Naive B cell (primary cell): ENCODE measurements at regions not wholly inside any gene's neighbourhood (a gene's known extent, or its start where the extent isn't known, plus 50 kb on each side); places are given as distances from the start of the nearest gene placed in this dataset.

Experiments used
- ATAC-seq, 2 donors: fragments of 150-1000 bp; cut with Tn5 transposase; 2 replicates each; pipeline ENCODE4 v1.10.0; 2021; ENCODE audit warnings: low read depth in 2 of 2, mild to moderate bottlenecking in 2 of 2, moderate library complexity in 2 of 2
- DNase-seq: peaks from one replicate; pipeline ENCODE4 v3.0.0; 2022
- H3K27ac Mint-ChIP-seq, 6 donors: one replicate each; pipeline ENCODE4 v1.8.0; 2020 to 2022; ENCODE audit warnings: mild to moderate bottlenecking in 6 of 6, mixed read lengths in 6 of 6, moderate library complexity in 5 of 6, inconsistent platforms in 2 of 6
- H3K27me3 Mint-ChIP-seq, 3 donors: one replicate each; pipeline ENCODE4 v1.8.0; 2021 to 2022; ENCODE audit warnings: mixed read lengths in 3 of 3, mild to moderate bottlenecking in 1 of 3
- H3K36me3 Mint-ChIP-seq, 2 donors: one replicate each; pipeline ENCODE4 v1.8.0; 2020 to 2022; ENCODE audit warnings: mixed read lengths in 2 of 2, inconsistent platforms in 1 of 2, mild to moderate bottlenecking in 1 of 2
- H3K4me1 Mint-ChIP-seq, 3 donors: one replicate each; pipeline ENCODE4 v1.8.0; 2020 to 2022; ENCODE audit warnings: mixed read lengths in 3 of 3, inconsistent platforms in 1 of 3, mild to moderate bottlenecking in 1 of 3, moderate library complexity in 1 of 3
- H3K4me3 Mint-ChIP-seq, 8 donors: one replicate each; pipeline ENCODE4 v1.8.0; 2020 to 2022; ENCODE audit warnings: mild to moderate bottlenecking in 8 of 8, mixed read lengths in 8 of 8, moderate library complexity in 8 of 8, inconsistent platforms in 2 of 8
- H3K9me3 Mint-ChIP-seq, 7 donors: one replicate each; pipeline ENCODE4 v1.8.0; 2020 to 2022; ENCODE audit warnings: mixed read lengths in 7 of 7, mild to moderate bottlenecking in 5 of 7, inconsistent platforms in 2 of 7, moderate library complexity in 1 of 7

DNA sequence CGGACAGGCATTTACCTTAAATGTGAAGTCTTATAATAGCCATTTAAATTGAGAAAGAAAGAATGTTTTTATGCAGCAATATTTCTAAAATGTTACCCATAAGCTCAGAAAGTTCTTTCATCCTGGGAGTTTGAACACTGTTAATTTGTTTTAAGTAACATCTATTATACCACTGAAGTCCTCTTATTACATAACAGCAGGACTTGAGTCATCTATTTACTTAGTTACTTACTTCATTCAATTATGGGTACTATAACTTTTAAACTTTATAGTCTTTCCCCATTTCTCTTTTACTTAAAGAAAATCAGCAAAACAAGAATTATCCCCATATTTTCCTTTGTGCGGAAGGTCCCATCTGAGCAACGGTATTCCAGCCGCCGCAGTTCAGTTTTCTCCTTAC is 473.1 kb downstream of the ETNK1 start:
- no peak overlapping the region for H3K27ac Mint-ChIP-seq
- ATAC-seq (no peak), DNase-seq (no peak)
- H3K27me3 Mint-ChIP-seq: no peaks in the 10 kb centered on the region
- no peaks in the 10 kb centered on the region for H3K36me3 Mint-ChIP-seq
- no peaks in the 10 kb centered on the region for H3K4me1 Mint-ChIP-seq
- no peaks in the 10 kb centered on the region for H3K9me3 Mint-ChIP-seq
- H3K4me3 Mint-ChIP-seq: no peak overlapping the region

DNA sequence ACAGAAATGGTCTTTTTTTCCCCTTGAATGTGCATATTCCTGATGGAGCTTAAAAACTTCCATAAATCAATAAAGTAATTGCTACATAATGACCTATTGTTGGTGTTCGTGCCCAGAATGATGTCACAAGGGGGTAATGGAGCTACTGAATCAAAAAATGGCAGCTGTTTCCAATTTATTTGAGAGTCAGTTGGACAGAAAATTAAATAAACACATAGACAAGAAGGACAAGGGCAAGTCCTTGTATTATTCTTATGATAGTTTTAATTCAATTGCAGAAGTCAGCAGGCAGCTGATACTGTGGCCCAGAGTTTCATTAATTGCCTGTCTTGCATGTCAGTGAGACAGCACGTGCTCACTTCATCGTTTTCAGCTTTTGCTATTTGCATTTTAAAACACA is 473.5 kb downstream of the ETNK1 start:
- Mint-ChIP-seq H3K4me3 (no peak overlapping the region), H3K4me1 (no peaks in the 10 kb centered on the region), H3K27me3 (no peaks in the 10 kb centered on the region), H3K9me3 (no peaks in the 10 kb centered on the region), H3K36me3 (no peaks in the 10 kb centered on the region), H3K27ac (no peak overlapping the region)
- no peak for ATAC-seq
- no peak for DNase-seq

DNA sequence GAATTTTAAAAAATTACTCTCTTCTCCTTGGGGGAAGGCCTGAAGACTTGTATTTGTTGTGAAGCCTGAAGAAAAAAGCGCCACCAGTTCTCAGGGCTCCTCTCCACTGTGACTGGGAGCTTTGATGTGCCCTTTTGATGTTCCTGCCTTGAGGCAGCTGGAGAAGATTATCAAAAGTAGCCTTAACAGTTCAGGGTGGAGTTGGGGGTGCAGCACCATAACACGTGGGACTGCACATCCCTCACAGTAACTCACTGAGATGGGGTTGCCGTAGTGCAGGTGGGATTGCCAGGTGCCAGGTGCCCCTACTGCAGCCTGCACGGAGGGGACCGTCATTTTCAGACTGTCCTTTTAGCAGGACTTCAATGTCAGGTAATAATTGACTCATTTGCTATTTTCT is 474.1 kb downstream of the ETNK1 start:
- no peaks in the 10 kb centered on the region for H3K27me3 Mint-ChIP-seq
- no peak overlapping the region for H3K4me3 Mint-ChIP-seq
- H3K27ac Mint-ChIP-seq: no peak overlapping the region
- ATAC-seq (no peak), DNase-seq (no peak)
- no peaks in the 10 kb centered on the region for H3K4me1 Mint-ChIP-seq
- no peaks in the 10 kb centered on the region for H3K9me3 Mint-ChIP-seq
- no peaks in the 10 kb centered on the region for H3K36me3 Mint-ChIP-seq

DNA sequence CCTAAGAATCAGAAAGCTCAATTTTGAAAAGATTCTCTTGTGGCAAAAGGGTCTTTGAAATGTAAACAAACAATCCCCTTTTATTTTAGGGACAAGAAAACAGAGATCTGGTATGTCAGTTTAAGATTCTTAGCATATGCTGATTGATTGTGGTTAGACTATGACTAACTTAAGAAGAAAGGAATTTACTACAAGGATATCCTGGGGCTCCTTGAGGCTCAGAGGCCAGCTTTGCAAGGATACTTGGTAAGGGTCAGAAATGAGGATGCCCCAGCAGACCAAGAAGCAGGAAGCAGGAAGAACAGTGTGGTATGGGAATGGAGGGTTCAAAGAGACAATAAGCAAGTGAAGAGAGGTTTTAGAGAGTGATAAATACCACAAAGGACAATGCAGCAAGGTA is 474.6 kb downstream of the ETNK1 start:
- DNase-seq (no peak), ATAC-seq (no peak)
- Mint-ChIP-seq H3K4me3 (no peak overlapping the region), H3K4me1 (no peaks in the 10 kb centered on the region), H3K27ac (no peak overlapping the region), H3K27me3 (no peaks in the 10 kb centered on the region), H3K36me3 (no peaks in the 10 kb centered on the region), H3K9me3 (no peaks in the 10 kb centered on the region)

DNA sequence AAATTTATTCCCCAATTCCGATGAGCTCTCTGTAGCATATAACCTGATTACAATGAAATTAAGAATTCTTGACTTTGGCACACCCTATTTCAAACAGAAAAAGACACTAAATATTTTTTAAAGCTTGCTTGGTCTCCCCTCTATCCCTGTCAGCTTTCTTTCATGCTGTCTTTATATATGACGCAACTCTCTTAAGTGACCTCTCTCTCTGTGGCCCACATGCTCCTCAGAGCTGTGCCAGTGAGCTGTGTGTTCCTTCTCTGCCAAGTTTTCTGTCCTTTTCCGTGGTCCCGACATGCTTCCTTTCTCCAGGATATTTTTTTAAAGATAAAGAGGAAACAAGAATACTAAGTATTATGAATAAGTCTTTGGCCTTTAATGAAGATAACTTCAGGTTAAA is 484.0 kb downstream of the ETNK1 start:
- Mint-ChIP-seq H3K27ac (no peak overlapping the region), H3K27me3 (no peaks in the 10 kb centered on the region), H3K9me3 (peaks cover 0 to 8% (median 0%) of the 10 kb centered on the region in 7 donors), H3K4me3 (no peak overlapping the region), H3K36me3 (no peaks in the 10 kb centered on the region), H3K4me1 (no peaks in the 10 kb centered on the region)
- DNase-seq: no peak
- ATAC-seq: no peak

DNA sequence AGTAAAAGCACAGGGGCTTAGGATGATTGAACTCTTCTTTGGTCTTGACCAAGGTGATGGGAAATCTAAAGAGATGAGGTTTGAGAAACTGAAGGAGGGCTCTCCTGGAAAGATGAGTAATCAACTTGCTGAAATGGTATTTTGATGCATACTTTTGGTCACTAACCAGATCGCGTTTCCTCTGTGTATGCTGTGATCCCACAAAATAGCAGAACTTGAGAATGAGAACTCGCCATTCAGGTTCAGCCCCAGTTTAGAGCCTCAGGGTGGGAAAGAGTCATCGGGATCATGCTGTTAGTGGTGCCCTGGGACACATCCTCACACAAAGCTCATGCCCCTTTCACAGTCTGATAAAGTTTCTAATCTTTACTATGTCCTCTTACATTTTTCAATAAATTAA is 488.8 kb downstream of the ETNK1 start:
- ATAC-seq: no peak
- H3K4me1 Mint-ChIP-seq: no peaks in the 10 kb centered on the region
- no peaks in the 10 kb centered on the region for H3K27me3 Mint-ChIP-seq

DNA sequence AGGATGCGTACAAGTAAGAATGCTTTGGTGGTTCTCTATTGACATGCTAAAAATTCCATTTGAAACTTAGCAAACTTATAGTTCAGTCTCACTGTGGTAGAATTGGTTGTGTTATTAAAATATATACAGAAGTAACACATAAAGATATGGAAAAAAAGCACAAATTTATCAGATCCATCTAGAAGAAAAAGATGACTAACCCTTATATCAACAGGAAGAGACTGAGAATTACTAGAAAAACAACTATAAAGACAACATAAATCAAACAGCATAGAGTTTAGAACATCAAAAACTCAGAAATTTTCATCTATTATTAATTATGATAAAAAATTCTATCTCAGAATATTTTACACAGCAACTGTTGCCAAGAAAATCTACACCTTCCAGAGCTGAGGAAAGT is 491.0 kb downstream of the ETNK1 start:
- DNase-seq (no peak), ATAC-seq (no peak)
- Mint-ChIP-seq H3K4me1 (no peaks in the 10 kb centered on the region), H3K27ac (no peak overlapping the region), H3K36me3 (no peaks in the 10 kb centered on the region), H3K27me3 (no peaks in the 10 kb centered on the region), H3K9me3 (peaks cover 0 to 4% (median 0%) of the 10 kb centered on the region in 7 donors), H3K4me3 (no peak overlapping the region)

More for the DNA sequence above, 488.8 kb downstream of the ETNK1 start:
- no peak for DNase-seq
- no peak overlapping the region for H3K27ac Mint-ChIP-seq
- H3K36me3 Mint-ChIP-seq: no peaks in the 10 kb centered on the region
- no peak overlapping the region for H3K4me3 Mint-ChIP-seq
- peaks cover 0 to 4% (median 0%) of the 10 kb centered on the region in 7 donors for H3K9me3 Mint-ChIP-seq

DNA sequence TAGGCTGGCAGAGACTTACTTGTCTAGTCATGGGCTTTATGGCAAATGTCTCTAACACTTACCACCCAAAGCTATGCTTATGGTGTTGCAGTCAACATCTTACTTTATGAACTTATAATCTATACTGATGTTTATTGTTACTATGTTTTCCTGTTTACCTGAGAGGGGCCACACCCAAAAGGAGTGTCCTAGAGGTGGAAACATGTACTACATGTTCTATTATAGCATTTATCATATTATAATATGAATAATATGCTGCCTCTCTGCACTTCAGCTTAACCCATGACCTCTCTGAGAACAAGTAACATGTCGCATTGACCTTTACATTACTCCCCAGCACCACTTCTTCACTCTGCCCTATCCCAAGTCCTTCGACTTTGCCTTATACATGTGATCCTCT is 501.8 kb downstream of the ETNK1 start:
- no peak overlapping the region for H3K4me3 Mint-ChIP-seq
- ATAC-seq (no peak), DNase-seq (no peak)
- H3K9me3 Mint-ChIP-seq: peaks cover 0 to 9% (median 0%) of the 10 kb centered on the region in 7 donors
- peaks cover 0 to under 1% (median 0%) of the 10 kb centered on the region in 3 donors for H3K27me3 Mint-ChIP-seq
- no peaks in the 10 kb centered on the region for H3K4me1 Mint-ChIP-seq
- no peaks in the 10 kb centered on the region for H3K36me3 Mint-ChIP-seq
- no peak overlapping the region for H3K27ac Mint-ChIP-seq

DNA sequence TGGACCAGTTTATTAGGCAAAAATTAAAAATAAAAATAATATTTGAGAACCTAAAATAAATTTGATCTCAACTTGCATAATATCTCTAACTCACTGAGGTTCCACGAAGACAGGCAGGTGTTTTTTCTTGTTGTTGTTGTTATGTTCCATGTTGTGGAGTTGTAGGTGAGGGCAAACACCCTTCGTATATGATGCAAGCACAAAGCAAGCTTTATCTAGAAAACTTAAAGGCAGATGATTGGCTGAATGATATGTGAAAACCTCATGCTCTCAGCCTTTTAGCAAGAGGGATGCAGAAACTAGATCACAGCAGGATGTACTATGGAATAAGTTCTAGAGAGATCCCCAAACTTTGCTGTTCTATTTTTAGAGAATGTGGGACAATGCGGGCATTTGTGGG is 502.7 kb downstream of the ETNK1 start:
- ATAC-seq: no peak
- Mint-ChIP-seq H3K27ac (no peak overlapping the region), H3K27me3 (peaks cover 0 to 4% (median 0%) of the 10 kb centered on the region in 3 donors), H3K4me1 (no peaks in the 10 kb centered on the region), H3K9me3 (peaks cover 0 to 4% (median 0%) of the 10 kb centered on the region in 7 donors), H3K4me3 (no peak overlapping the region), H3K36me3 (no peaks in the 10 kb centered on the region)
- no peak for DNase-seq

DNA sequence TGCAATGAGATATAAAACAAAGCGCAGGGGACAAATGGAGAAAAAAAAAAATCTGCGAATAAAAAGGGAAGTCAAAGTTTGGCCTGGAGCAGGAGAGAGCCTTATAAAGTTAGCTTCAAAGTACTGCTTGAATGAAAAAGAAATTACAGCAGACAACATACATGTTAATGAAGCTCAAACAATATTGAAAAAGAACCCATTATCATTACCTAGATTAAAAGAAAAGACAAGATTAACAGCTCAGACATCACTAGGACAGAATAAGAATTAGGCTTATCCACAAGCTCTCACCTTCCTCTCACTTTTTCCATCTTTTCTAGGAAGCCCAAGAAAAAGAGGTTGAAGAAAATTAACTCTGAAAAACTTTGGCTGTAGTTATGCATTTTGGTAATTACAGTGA is 503.5 kb downstream of the ETNK1 start:
- Mint-ChIP-seq H3K4me3 (no peak overlapping the region), H3K4me1 (no peaks in the 10 kb centered on the region), H3K27ac (no peak overlapping the region), H3K36me3 (no peaks in the 10 kb centered on the region), H3K9me3 (no peaks in the 10 kb centered on the region), H3K27me3 (peaks cover 0 to 4% (median 0%) of the 10 kb centered on the region in 3 donors)
- DNase-seq (no peak), ATAC-seq (no peak)

DNA sequence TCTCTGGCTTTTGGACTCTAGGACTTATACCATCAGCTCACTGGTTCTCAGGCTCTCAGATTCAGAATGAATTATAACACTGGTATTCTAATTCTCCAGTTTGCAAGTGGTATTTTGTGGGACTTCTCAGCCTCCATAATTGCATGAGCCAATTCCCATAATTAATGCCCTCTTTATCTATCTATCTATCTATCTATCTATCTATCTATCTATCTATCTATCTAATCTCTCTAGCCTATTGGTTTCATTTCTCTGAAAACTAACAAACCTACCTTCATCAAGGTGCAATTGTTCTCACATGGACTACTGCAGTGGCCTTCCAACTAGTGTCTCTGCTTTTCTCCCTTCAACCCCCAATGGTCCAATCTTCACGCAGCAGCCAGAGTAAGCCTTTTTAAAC is 507.4 kb downstream of the ETNK1 start:
- no peak for ATAC-seq
- H3K4me1 Mint-ChIP-seq: no peaks in the 10 kb centered on the region
- no peak for DNase-seq
- H3K27ac Mint-ChIP-seq: no peak overlapping the region
- H3K9me3 Mint-ChIP-seq: peaks cover 0 to 6% (median 0%) of the 10 kb centered on the region in 7 donors
- H3K4me3 Mint-ChIP-seq: no peak overlapping the region
- H3K36me3 Mint-ChIP-seq: no peaks in the 10 kb centered on the region
- peaks cover 0 to 4% (median 0%) of the 10 kb centered on the region in 3 donors for H3K27me3 Mint-ChIP-seq

DNA sequence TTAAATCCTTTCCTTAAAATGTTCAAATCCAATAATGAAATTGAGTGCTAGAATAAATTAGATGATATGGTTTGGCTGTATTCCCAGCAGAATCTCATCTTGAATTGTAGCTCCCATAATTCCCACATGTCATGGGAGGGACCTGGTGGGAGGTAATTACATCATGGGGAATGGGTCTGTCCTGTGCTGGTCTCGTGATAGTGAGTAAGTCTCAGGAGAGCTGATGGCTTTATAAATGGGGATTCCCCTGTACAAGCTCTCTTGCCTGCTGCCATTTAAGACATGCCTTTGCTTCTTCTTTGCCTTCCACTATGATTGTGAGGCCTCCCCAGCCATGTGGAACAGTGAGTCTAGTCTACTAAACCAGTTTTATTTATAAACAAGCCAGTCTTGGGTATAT is 508.5 kb downstream of the ETNK1 start:
- H3K4me3 Mint-ChIP-seq: no peak overlapping the region
- peaks cover 0 to 4% (median 0%) of the 10 kb centered on the region in 3 donors for H3K27me3 Mint-ChIP-seq
- ATAC-seq: no peak
- DNase-seq: no peak
- peaks cover 0 to 6% (median 0%) of the 10 kb centered on the region in 7 donors for H3K9me3 Mint-ChIP-seq
- H3K4me1 Mint-ChIP-seq: no peaks in the 10 kb centered on the region
- no peaks in the 10 kb centered on the region for H3K36me3 Mint-ChIP-seq
- H3K27ac Mint-ChIP-seq: no peak overlapping the region

DNA sequence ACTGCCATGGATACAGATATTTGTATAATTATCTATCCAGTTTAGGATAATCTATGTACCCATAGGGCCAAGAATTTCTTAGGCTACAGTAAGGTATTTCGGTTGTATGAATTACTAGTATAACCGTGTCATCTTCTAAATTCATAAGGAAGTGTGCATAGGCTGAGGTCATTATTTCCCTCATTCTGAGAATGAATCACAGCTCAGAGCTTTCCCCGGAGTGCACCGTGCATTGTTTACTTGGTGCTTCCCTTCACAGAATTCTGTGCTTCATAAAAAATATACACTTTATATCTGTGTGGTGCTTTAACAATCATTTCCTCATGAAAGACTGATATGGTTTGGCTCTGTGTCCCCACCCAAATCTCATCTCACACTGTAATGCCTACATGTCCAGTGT is 514.1 kb downstream of the ETNK1 start:
- H3K36me3 Mint-ChIP-seq: no peaks in the 10 kb centered on the region
- ATAC-seq: no peak

DNA sequence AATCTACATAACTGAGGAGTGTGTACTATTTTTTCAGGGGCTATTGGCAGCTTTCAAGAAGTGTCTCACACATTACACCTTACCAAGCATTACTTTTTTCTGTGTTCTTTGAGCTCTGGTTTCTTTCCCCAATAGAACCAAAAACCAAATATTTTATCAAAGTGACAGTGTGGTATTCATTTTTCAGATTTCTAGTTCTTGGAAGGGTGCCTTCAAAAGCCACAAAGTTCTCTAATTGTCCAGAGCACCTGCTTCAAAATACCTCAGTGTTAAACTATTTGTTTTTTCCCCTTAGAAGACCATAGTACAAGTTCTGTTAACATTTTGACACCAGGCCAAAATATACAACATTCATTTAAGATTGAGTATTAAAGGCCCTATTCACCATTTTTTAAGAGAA is 515.7 kb downstream of the ETNK1 start:
- peaks cover 0 to 5% (median 0%) of the 10 kb centered on the region in 3 donors for H3K27me3 Mint-ChIP-seq
- no peak for DNase-seq
- no peak overlapping the region for H3K4me3 Mint-ChIP-seq
- H3K4me1 Mint-ChIP-seq: no peaks in the 10 kb centered on the region
- peaks cover 7 to 28% (median 15%) of the 10 kb centered on the region in 7 donors for H3K9me3 Mint-ChIP-seq
- no peak for ATAC-seq
- H3K27ac Mint-ChIP-seq: no peak overlapping the region
- peaks cover 0 to 15% of the 10 kb centered on the region in 2 donors for H3K36me3 Mint-ChIP-seq

More for the DNA sequence above, 514.1 kb downstream of the ETNK1 start:
- Mint-ChIP-seq H3K27me3 (no peaks in the 10 kb centered on the region), H3K4me3 (no peak overlapping the region), H3K27ac (no peak overlapping the region), H3K9me3 (peaks cover 0 to 15% (median 12%) of the 10 kb centered on the region in 7 donors), H3K4me1 (no peaks in the 10 kb centered on the region)
- no peak for DNase-seq

DNA sequence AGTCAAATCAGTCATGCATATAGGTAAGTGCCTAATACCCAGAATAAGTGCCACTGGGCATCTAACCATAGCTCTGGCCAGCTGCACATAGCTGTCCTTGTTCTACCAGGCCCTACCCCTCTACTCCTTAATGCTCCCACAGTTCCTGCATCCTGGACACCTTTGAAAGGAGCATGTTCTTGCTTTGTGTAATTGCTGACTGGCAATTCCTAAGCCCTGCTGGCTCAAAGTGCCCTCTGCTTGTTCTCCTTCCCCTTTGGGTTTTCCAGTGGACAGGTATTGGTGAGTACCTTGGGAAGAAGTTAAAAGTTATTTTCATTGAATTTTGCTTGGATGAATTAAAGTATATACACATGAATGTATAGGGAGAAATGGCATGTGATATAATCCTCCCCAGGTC is 516.4 kb downstream of the ETNK1 start:
- Mint-ChIP-seq H3K9me3 (peaks cover 7 to 30% (median 15%) of the 10 kb centered on the region in 7 donors), H3K4me3 (no peak overlapping the region), H3K4me1 (no peaks in the 10 kb centered on the region), H3K27me3 (peaks cover 0 to 5% (median 0%) of the 10 kb centered on the region in 3 donors), H3K27ac (no peak overlapping the region), H3K36me3 (peaks cover 0 to 17% of the 10 kb centered on the region in 2 donors)
- ATAC-seq (no peak), DNase-seq (no peak)
